ENCODE measurements at regions not wholly inside any gene's neighbourhood (a gene's known extent, or its start where the extent isn't known, plus 50 kb on each side); places are given as distances from the start of the nearest gene placed in this dataset.

GRCh38 chrX:116781926-116782325 lies 319.1 kb upstream of the CT83 start:
- TF ChIP-seq ELF4 (IDR thresholded peaks at IDR 0.05) (no peak), FOXA1 (IDR thresholded peaks at IDR 0.05) (no peak), FOXK2 (IDR thresholded peaks at IDR 0.05) (no peak), NFRKB (IDR thresholded peaks at IDR 0.05) (no peak), SP1 (IDR thresholded peaks at IDR 0.05) (no peak), TARDBP (IDR thresholded peaks at IDR 0.05) (no peak), SUZ12 (IDR thresholded peaks at IDR 0.05) (no peak), L3MBTL2 (conservative IDR thresholded peaks at IDR 0.05) (no peak), LEF1 (IDR thresholded peaks at IDR 0.05; ENCODE audit: borderline replicate concordance) (no peak), FOXM1 (IDR thresholded peaks at IDR 0.05; ENCODE audit: borderline replicate concordance) (no peak), ZNF384 (IDR thresholded peaks at IDR 0.05) (no peak), BHLHE40 (IDR thresholded peaks at IDR 0.05; ENCODE audit: borderline replicate concordance) (no peak), HDGF (IDR thresholded peaks at IDR 0.05; ENCODE audit: borderline replicate concordance) (no peak)
